TTC549 (cell line): ENCODE measurements at regions not wholly inside any gene's neighbourhood (a gene's known extent, or its start where the extent isn't known, plus 50 kb on each side); places are given as distances from the start of the nearest gene placed in this dataset.

Source experiments
- FAIRE-seq: peaks from 2 replicates; lab custom pipeline; 2012; peaks lifted over from hg19 to GRCh38; lab: Jason Lieb, UNC

GRCh38 chr15:62708470-62708869 is 334.1 kb upstream of the TPM1 start:
- no peak for FAIRE-seq

GRCh38 chr15:62709261-62709660 is 333.3 kb upstream of the TPM1 start:
- no peak for FAIRE-seq

GRCh38 chr15:62711691-62712454 is 330.7 kb upstream of the TPM1 start:
- no peak for FAIRE-seq

DNA sequence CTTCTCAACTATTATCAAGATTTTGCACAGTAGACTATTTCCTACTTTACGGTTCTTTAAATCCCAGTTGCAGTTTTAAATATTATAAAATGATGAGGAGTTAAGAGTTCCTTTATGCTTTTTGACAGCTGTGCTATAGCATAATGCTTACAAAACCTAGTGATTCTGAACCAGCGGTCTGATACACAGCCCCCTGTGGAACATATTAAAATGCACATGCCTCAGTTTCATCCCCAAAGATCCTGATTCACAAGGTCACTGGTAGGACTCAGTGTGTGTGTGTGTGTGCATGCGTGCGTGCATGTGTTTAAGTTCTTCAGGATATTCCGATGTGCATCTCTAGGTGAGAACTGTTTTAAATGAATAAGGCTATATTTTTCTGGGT is 330.1 kb upstream of the TPM1 start:
- no peak for FAIRE-seq

DNA sequence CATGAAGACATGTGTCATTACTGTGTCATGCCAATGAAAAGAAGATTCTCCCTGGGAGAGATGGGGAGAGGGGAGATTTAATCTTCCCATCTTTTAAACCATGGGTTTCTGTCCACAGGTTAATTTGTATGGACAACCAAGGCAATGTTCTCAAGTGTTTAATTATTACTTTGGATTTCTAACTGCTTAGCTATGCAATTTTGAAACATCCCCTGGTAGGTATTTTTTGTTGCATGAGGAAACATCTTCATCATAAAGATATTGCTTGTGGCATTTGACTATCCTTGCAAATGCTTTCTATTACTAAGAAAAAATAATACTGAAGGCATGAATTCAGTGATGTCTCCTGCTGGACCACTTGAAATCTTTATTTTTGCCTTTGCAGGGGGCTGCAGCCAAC is 326.6 kb upstream of the TPM1 start:
- no peak for FAIRE-seq

- FAIRE-seq = no peak
Measured at GRCh38 chr15:62717496-62717895, 325.1 kb upstream of the TPM1 start.

DNA sequence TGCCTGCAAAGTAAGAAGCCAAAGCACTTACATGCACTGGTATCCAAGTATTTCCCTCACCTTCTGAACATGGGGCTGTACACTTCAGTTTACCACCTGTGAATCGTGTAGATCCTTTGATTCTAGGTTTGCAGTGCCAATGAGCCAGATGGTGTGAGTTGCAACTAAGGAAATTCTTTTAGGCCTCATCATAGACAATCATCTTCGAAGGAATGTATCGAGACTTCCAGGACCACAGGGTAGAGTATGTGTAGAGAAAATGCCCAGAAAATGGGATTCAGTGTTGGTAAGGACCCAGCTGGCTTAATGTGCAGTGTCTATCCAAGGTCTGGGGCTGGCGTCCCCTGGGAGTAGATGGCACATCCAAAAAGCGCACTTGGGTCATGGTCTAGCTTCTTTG is 323.2 kb upstream of the TPM1 start:
- no peak for FAIRE-seq

DNA sequence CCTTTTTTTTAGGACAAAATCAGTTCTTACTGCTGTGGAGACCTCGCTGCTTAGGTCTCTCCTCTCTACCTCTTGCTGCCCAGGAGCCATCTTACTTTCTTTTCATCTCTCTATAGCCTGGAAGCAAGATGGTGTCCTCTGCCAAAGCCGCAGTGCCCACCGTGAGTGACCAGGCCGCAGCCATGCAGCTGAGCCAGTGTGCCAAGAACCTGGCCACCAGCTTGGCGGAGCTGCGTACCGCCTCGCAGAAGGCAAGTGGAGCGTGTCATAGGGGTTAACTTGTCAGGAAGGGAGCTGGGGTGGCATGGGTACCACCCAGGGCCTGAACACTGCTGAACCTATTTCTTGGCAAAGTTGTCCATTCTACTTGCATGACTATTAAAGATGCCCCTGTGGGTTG is 320.3 kb upstream of the TPM1 start:
- no peak for FAIRE-seq

DNA sequence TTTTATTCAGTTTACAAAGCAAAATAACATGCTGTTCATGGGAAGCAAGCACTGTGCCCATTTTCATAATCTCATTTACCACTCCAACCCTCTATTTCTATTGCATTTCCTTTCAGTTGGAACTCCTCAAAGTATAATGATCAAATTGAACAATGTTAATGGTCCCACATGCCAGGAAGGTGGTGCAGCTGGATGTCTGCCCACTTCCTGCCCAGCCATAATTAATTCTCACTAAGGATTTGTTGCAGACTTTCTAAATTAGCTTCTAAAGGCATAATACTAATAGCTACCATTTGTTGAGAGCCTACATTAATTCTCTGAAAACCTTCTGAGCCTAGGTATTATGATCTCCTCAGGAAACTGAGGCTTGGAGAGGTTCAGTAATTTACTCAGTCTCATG is 316.1 kb upstream of the TPM1 start:
- no peak for FAIRE-seq

DNA sequence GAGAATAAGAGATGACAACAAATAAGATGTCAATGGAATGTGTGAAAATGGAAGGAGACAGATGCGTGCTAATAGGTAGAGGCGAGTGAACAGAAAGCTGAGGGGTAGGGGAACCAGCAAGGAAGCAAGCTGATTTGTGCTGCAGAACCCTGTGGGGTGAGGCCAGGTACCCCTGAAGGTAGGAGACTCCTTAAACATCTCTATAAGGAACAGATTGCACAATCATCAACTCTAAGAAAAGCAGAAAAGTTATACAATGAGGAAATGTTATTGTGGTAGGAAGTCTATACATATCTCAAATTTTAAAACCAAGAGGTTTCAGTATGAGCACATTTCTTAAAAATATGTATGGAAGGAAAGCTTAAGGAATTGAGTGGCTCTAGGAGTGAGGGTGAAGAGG is 315.0 kb upstream of the TPM1 start:
- FAIRE-seq = no peak

DNA sequence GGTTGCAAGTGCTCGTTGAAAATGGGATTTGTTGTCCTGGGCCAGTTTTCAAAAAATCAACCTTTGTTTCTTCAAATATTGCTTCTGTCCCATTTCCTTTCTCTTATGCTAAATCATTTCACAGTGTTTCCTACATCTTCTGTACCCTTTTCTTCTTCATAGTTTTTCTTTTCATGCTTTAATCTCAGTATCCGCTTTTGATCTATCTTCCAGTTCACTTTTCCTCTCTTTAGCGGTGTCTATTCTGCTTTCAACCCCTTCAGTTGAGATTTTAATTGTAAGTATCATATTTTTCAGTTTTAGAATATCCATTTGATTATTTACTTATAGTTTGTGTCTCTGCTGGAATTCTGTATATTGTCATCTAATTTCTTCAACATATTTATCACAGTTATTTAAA is 311.7 kb upstream of the TPM1 start:
- no peak for FAIRE-seq

DNA sequence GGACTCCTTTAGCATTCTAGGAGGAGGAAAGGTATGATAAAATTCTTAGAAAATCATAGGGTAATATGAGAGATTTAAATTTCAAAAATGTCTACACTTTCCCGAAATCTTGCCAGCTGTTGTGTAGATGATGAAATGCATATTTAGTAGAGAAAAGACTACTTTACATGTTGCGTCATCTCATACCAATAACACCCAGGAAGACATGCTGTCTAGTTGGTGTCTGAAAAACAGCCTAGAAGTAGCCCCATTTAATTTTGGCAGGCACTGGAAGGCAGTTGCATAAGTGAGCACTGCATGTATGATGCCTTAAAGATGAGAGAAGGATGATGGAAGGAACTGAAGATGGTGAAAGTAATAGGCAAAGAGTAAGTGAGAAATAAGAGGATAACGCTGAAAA is 310.5 kb upstream of the TPM1 start:
- no peak for FAIRE-seq

- no peak for FAIRE-seq
Measured at GRCh38 chr15:62734706-62735105, 307.8 kb upstream of the TPM1 start.

- no peak for FAIRE-seq
Measured at GRCh38 chr15:62736756-62737155, 305.8 kb upstream of the TPM1 start.

DNA sequence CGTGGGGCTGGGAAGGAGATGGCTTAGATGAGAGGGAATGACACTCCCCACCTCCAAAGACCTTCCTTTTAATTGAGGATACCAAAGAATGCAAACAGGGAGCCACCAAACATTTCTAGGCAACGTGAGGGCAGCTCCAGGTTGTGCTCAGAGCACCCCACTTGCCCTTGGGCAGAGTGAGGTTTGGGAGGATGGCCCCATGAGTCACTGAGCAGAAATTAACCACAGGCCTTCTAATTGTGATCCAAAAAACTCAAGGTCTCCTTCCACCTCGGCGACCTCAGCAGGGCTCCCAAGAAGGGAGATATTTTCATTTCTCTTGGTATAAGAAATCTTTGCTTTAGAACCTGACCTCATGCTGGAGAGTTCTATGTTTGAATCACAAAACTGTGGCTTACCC is 305.0 kb upstream of the TPM1 start:
- FAIRE-seq = no peak

- FAIRE-seq = no peak
Measured at GRCh38 chr15:62739082-62739481, 303.5 kb upstream of the TPM1 start.

DNA sequence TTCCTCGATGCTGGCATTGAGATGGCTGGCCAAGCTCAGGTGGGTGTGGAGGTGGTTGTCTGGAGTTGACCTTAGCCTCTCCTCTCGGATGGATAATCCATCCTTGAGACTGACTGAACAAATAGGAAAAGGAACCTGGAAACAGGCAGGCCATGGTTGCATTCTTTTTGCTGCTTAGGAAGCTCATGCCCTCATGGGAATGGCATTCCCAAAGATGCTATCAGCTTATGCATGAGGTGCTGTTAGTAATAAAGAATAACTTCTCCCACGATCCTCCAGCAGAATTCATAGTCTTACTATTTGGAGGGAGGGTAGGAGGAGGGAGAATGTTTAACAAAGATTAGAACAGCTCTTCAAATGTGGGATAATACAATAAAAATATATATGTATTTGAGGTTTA is 303.0 kb upstream of the TPM1 start:
- no peak for FAIRE-seq

DNA sequence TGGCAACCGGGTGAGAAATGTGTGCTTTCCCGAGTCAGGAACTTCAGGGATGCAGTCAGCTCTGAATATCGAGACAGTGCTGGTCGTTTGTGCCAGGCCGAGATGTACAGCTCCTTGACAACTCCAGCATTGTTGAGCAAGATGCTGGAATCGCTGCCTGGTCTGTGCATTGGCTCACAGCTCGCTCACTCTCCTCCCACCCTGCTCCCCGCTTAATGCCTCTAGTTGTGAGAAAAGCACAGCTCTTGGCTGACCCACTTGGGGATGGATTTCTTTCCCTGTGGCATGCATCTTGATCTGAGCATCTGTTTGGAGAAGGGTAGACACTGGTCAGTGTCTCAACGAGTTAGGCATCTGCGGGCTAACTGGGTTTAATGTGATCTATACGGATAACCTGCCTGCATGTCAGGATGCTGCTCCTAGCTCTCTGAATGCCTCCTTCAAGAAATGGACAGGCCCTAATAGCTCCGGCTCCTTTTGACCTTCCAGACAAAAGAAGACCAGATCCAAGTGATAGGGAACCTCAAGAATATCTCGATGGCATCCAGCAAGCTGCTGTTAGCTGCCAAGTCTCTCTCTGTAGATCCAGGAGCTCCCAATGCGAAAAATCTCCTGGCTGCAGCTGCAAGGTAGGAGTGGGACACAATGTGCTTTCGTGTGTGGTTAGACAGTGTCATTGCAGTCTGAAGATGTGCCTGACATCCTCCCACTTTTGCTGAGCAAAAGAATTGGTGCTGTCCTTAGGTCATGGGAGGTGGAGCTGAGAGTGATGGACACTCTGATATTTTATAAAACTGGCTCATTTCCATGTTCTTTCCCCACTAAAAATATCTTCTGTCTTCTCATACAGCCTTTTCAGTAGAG is 302.2 kb upstream of the TPM1 start:
- no peak for FAIRE-seq

DNA sequence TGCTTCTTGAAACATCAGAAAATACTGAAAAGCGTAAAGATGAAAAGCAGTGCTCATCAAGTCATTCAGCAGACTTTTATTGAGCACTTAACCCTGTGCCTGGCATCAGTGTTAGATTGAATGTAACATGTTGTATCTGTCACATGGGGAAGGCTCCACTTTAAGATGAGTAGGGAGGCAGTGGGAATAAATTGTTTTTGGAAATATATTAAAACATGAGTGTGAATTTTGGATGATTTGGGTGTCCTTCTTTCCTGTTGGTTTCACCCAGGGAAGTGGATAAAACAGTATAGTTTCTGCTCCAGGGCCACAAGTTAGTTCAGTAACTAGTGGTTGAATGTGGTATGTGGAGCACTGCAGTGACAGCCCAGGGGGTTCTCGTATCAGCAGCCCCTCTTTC is 301.4 kb upstream of the TPM1 start:
- FAIRE-seq = no peak

DNA sequence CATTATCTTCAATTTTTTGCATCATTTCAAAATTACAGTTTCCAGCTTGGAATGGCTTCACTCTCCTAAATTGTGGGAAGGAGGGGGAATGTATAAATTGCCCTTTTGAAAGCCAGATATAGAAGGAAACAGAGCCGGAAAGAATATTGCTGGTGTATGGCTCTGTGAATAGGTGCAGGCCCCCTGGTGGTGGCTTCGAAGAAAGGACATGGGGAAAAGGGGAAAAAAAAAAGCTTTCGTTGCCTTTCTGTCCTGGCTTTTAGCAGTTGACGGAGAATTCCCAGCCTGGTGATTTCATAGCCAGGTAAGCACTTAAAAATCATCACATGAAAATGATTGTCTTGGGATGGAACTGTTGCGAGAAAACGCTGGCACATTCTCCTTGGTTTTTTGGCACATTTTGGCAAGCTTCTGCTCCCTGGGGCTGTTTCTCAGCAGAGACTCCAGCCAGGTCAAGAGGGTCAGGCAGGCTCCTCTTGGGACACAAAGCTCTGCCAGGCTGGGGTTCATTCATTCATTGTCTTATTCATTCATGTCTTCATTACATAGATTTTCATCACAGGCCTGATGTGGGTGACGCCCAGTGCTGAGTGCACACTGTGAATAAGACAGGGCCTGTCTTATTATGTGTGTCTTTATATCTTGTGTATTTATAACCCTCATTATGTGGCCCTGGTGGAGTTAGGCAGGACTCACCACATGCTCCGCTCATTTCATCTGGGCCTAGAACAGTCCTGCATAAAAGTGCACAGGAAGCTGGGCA is 300.0 kb upstream of the TPM1 start:
- no peak for FAIRE-seq

DNA sequence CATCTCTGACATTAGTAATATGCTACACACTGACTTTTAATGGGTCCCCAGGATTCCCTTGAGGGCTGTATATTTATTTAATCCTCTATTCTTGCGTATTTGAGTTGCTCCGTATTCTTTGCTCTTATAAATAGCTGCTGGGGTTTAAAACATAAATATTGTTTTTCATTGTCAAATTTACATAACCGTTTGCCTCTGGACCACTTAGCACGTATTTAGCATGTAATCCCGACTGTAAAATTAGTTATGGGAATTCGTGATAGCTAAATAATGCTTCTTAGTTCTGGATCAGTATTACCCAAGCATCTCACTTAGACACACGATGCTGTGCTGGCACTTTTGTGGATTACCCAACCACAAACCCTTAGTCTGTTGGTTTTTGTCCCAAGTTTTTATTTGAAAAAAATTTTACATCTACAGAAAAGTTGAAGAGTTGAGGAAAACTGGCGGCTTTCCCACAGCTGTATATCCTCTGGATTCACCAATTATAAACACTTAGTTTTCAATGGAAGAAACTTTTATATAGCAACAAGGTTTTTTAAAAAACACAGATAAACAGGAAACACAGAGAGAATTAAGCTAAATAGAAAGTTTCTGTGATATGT is 296.8 kb upstream of the TPM1 start:
- FAIRE-seq = no peak

DNA sequence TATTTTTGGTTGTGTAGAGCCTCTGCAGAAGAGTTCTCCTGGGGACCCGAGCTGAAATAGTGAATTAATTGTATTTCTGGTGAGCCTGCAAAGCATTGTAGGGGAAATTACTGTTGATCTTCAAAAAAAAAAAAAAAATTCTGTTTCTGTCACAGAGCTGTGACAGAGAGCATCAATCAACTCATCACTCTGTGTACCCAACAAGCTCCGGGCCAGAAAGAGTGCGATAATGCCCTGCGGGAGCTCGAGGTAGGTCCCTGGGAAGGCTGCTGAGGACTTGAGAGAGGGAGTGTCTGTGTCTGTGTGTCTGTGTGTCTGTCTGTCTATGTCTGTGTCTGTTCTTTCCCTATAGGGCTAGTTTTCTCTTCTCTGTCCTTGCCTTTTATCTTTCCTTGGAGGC is 294.4 kb upstream of the TPM1 start:
- FAIRE-seq = no peak
